Memory B cell (primary cell): ENCODE measurements at regions not wholly inside any gene's neighbourhood (a gene's known extent, or its start where the extent isn't known, plus 50 kb on each side); places are given as distances from the start of the nearest gene placed in this dataset.

ENCODE experiments used
- ATAC-seq: fragments of 150-1000 bp; cut with Tn5 transposase; 2 replicates; pipeline ENCODE4 v1.10.0; 2021; ENCODE audit warnings: low read depth, mild to moderate bottlenecking, moderate library complexity
- DNase-seq, 2 donors: peaks; one replicate each; pipeline ENCODE4 v3.0.0; 2022; ENCODE audit warnings: low spot score in 2 of 2
- H3K27ac Mint-ChIP-seq: one replicate; pipeline ENCODE4 v1.8.0; 2022; ENCODE audit warnings: mild to moderate bottlenecking, moderate library complexity, mixed read lengths
- H3K27me3 Mint-ChIP-seq: one replicate; pipeline ENCODE4 v1.8.0; 2022; ENCODE audit warnings: mixed read lengths
- H3K36me3 Mint-ChIP-seq: one replicate; pipeline ENCODE4 v1.8.0; 2022; ENCODE audit warnings: mild to moderate bottlenecking, mixed read lengths
- H3K4me1 Mint-ChIP-seq: one replicate; pipeline ENCODE4 v1.8.0; 2022; ENCODE audit warnings: mixed read lengths
- H3K4me3 Mint-ChIP-seq: one replicate; pipeline ENCODE4 v1.8.0; 2022; ENCODE audit warnings: mild to moderate bottlenecking, moderate library complexity, mixed read lengths
- H3K9me3 Mint-ChIP-seq: one replicate; pipeline ENCODE4 v1.8.0; 2022; ENCODE audit warnings: mixed read lengths

GRCh38 chr1:56317722-56318121 lies 261.6 kb downstream of the PLPP3 start:
- ATAC-seq: no peak
- Mint-ChIP-seq H3K4me1 (no peaks in the 10 kb centered on the region), H3K36me3 (no peaks in the 10 kb centered on the region), H3K9me3 (peaks cover 3% of the 10 kb centered on the region), H3K4me3 (no peak overlapping the region), H3K27ac (no peak overlapping the region), H3K27me3 (no peaks in the 10 kb centered on the region)
- DNase-seq: no peak

GRCh38 chr1:56315293-56315942 lies 263.9 kb downstream of the PLPP3 start:
- H3K9me3 Mint-ChIP-seq: peaks cover 3% of the 10 kb centered on the region
- H3K36me3 Mint-ChIP-seq: no peaks in the 10 kb centered on the region
- ATAC-seq (no peak), DNase-seq (no peak)
- no peak overlapping the region for H3K27ac Mint-ChIP-seq
- no peak overlapping the region for H3K4me3 Mint-ChIP-seq
- H3K27me3 Mint-ChIP-seq: peaks cover 7% of the 10 kb centered on the region
- H3K4me1 Mint-ChIP-seq: no peaks in the 10 kb centered on the region

GRCh38 chr1:56313560-56313959 lies 265.8 kb downstream of the PLPP3 start:
- Mint-ChIP-seq H3K27ac (no peak overlapping the region), H3K4me3 (no peak overlapping the region), H3K27me3 (peaks cover 8% of the 10 kb centered on the region), H3K36me3 (no peaks in the 10 kb centered on the region), H3K9me3 (peaks cover 3% of the 10 kb centered on the region), H3K4me1 (no peaks in the 10 kb centered on the region)
- DNase-seq (no peak), ATAC-seq (no peak)

GRCh38 chr1:56311766-56312165 lies 267.6 kb downstream of the PLPP3 start:
- Mint-ChIP-seq H3K9me3 (peaks cover 3% of the 10 kb centered on the region), H3K27ac (no peak overlapping the region), H3K36me3 (no peaks in the 10 kb centered on the region), H3K27me3 (peaks cover 8% of the 10 kb centered on the region), H3K4me3 (no peak overlapping the region), H3K4me1 (no peaks in the 10 kb centered on the region)
- DNase-seq (no peak), ATAC-seq (no peak)

GRCh38 chr1:56310945-56311344 lies 268.4 kb downstream of the PLPP3 start:
- Mint-ChIP-seq H3K4me3 (no peak overlapping the region), H3K4me1 (no peaks in the 10 kb centered on the region), H3K27me3 (peaks cover 8% of the 10 kb centered on the region), H3K27ac (no peak overlapping the region), H3K36me3 (no peaks in the 10 kb centered on the region), H3K9me3 (peaks cover 3% of the 10 kb centered on the region)
- ATAC-seq (no peak), DNase-seq (no peak)

DNA sequence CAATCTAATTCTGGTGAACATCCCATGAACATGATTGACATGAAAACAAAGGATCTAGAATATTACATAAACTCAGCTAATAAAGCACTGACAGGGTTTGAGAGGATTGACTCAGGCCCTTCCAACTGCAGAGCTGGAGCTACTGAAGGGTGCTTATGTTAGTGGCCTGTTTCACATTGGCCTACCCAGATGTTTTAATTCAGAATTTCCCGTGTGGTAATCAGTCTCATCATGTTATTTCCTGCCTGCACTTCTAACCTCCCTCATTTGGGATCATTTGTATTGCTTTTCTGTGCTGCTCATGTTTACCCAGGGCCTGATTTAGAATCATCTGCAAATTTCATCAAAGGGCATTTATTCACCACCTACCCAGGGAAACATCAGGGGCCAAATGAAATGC lies 270.3 kb downstream of the PLPP3 start:
- no peak overlapping the region for H3K4me3 Mint-ChIP-seq
- no peak for DNase-seq
- H3K4me1 Mint-ChIP-seq: no peaks in the 10 kb centered on the region
- H3K27ac Mint-ChIP-seq: no peak overlapping the region
- H3K36me3 Mint-ChIP-seq: no peaks in the 10 kb centered on the region
- no peak for ATAC-seq
- peaks cover 8% of the 10 kb centered on the region for H3K27me3 Mint-ChIP-seq
- H3K9me3 Mint-ChIP-seq: peaks cover 3% of the 10 kb centered on the region

GRCh38 chr1:56304975-56305374 lies 274.4 kb downstream of the PLPP3 start:
- Mint-ChIP-seq H3K36me3 (no peaks in the 10 kb centered on the region), H3K9me3 (no peaks in the 10 kb centered on the region), H3K4me3 (no peak overlapping the region), H3K27me3 (peaks cover 1% of the 10 kb centered on the region), H3K27ac (no peak overlapping the region), H3K4me1 (no peaks in the 10 kb centered on the region)
- DNase-seq: no peak
- ATAC-seq: no peak

DNA sequence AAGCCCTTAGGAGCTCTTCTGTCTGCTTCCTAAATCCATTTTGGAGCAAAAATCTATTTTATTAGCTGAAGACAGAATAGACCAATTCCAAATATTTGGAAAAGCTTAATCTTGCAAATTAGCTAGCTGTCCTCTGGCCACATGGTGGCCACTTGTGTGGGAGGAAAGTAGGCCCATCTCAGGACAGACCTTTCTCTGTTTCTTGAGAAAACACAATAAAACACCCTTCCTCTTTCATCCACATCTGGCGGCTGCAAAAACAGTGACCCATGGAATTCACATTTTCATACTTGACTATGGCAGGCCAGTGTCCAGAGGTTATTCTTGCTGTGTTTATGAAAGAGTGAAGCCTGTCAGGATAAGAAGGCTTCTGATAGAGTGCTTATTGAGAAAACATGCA lies 275.6 kb downstream of the PLPP3 start:
- DNase-seq (no peak), ATAC-seq (no peak)
- no peak overlapping the region for H3K4me3 Mint-ChIP-seq
- no peak overlapping the region for H3K27ac Mint-ChIP-seq
- peaks cover 1% of the 10 kb centered on the region for H3K27me3 Mint-ChIP-seq
- no peaks in the 10 kb centered on the region for H3K4me1 Mint-ChIP-seq
- no peaks in the 10 kb centered on the region for H3K36me3 Mint-ChIP-seq
- H3K9me3 Mint-ChIP-seq: no peaks in the 10 kb centered on the region

DNA sequence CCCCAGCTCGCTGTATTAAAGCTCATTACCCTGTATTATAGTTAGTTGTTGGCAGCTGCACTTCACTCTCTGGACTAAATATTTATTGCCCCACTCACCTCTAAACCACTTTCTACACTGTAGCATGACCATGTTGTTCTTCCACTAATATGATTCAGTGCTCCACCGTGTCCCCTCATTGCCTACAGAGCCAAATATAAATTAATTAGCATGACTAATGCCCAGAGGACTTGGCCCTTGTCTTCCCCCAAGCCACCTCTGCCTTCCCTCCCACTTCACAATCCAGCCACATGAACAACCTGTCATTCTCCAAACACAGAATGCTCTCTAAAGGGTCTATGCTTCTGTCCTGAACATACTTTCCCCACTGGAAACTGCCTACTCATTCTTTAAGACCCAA lies 276.5 kb downstream of the PLPP3 start:
- H3K9me3 Mint-ChIP-seq: no peaks in the 10 kb centered on the region
- ATAC-seq (no peak), DNase-seq (no peak)
- no peak overlapping the region for H3K27ac Mint-ChIP-seq
- no peaks in the 10 kb centered on the region for H3K36me3 Mint-ChIP-seq
- H3K4me3 Mint-ChIP-seq: no peak overlapping the region
- H3K4me1 Mint-ChIP-seq: no peaks in the 10 kb centered on the region
- no peaks in the 10 kb centered on the region for H3K27me3 Mint-ChIP-seq

DNA sequence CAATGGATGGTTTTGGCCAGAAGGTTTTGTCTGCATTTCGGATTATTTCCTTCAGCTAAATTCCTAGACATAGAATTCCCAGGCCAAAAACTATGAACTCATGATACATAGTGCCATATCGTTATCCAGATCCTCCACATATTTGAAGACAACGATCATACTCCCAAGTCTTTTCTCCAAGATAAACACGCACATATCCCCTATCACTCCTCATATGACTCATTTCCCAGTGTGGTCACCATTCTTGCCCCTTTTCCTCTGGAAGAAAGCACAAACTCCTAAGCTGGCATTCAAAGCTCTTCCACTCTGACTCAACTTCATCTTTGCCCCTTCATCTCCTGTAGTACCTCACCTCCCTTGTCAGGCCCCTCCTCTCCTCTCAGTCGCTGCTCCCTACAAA lies 277.6 kb downstream of the PLPP3 start:
- no peak overlapping the region for H3K4me3 Mint-ChIP-seq
- peaks cover 2% of the 10 kb centered on the region for H3K4me1 Mint-ChIP-seq
- no peaks in the 10 kb centered on the region for H3K27me3 Mint-ChIP-seq
- H3K27ac Mint-ChIP-seq: no peak overlapping the region
- no peaks in the 10 kb centered on the region for H3K36me3 Mint-ChIP-seq
- ATAC-seq (no peak), DNase-seq (no peak)
- no peaks in the 10 kb centered on the region for H3K9me3 Mint-ChIP-seq

DNA sequence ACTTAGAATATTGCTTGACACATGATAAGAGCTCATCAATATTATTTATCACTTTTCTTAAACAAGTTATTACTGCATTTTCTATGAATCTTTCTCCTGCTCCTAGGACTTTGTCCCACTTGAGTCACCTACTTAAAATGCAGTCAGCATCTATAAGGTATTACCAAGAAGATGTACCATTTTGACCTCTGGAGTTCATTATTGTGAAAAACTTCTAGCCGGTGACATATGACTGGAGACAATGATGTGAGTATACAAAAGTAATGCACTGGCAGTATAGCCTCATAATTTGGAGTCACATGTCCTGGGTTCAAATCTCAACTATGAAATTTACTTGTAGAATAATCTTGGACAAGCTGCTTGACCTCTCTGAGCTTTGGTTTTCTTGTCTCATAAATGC lies 278.5 kb downstream of the PLPP3 start:
- H3K27ac Mint-ChIP-seq: no peak overlapping the region
- H3K36me3 Mint-ChIP-seq: no peaks in the 10 kb centered on the region
- no peak overlapping the region for H3K4me3 Mint-ChIP-seq
- DNase-seq (no peak), ATAC-seq (no peak)
- H3K9me3 Mint-ChIP-seq: no peaks in the 10 kb centered on the region
- no peaks in the 10 kb centered on the region for H3K27me3 Mint-ChIP-seq
- H3K4me1 Mint-ChIP-seq: peaks cover 7% of the 10 kb centered on the region

DNA sequence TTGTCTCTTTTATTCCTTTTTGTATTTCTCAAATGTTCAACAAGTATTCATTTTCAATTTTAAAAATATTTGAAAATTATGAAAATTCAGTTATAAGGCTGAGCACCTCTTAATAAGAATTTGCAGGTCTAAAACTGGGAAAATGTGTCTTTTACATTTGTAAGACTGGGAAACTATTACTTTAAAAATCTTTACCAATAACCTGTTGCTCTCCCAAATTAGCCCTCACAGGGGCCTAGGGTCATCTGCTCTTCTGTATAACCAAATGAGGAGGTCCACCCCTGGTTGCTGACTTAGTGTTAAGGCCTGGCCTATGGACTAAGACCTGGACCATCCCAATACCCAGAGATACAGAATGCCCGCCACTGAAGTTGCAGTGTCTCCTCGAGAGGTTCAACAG lies 280.5 kb downstream of the PLPP3 start:
- Mint-ChIP-seq H3K27ac (no peak overlapping the region), H3K4me3 (no peak overlapping the region), H3K36me3 (peaks cover 2% of the 10 kb centered on the region), H3K4me1 (peaks cover 7% of the 10 kb centered on the region), H3K27me3 (peaks cover 4% of the 10 kb centered on the region), H3K9me3 (no peaks in the 10 kb centered on the region)
- ATAC-seq (no peak), DNase-seq (no peak)

- peaks cover 4% of the 10 kb centered on the region for H3K27me3 Mint-ChIP-seq
- no peak for DNase-seq
- no peak overlapping the region for H3K27ac Mint-ChIP-seq
- peaks cover 7% of the 10 kb centered on the region for H3K4me1 Mint-ChIP-seq
- peaks cover 2% of the 10 kb centered on the region for H3K36me3 Mint-ChIP-seq
- H3K4me3 Mint-ChIP-seq: no peak overlapping the region
- ATAC-seq: no peak
- no peaks in the 10 kb centered on the region for H3K9me3 Mint-ChIP-seq
Observed at GRCh38 chr1:56297904-56298303, 281.5 kb downstream of the PLPP3 start.

- Mint-ChIP-seq H3K27me3 (peaks cover 4% of the 10 kb centered on the region), H3K4me1 (peaks cover 7% of the 10 kb centered on the region), H3K27ac (no peak overlapping the region), H3K36me3 (peaks cover 2% of the 10 kb centered on the region), H3K9me3 (no peaks in the 10 kb centered on the region), H3K4me3 (no peak overlapping the region)
- DNase-seq (no peak), ATAC-seq (no peak)
Observed at GRCh38 chr1:56297208-56297607, 282.2 kb downstream of the PLPP3 start.
